HL-60 (cell line): ENCODE measurements at regions not wholly inside any gene's neighbourhood (a gene's known extent, or its start where the extent isn't known, plus 50 kb on each side); places are given as distances from the start of the nearest gene placed in this dataset.

ENCODE experiments used
- DNase-seq, 2 experiments: peaks; one replicate each; pipeline ENCODE4 v3.0.0-alpha.2; 2010 to 2020; ENCODE audit warnings: low read depth in 1 of 2, low spot score in 1 of 2
- H3K27ac ChIP-seq: fragments of 250-450 bp; sonication (Bioruptor Pico); replicated peaks from 2 replicates; pipeline ENCODE4 v1.5.1; 2020; ENCODE audit warnings: mild to moderate bottlenecking, moderate library complexity
- H3K27me3 ChIP-seq: fragments of 250-450 bp; sonication (Bioruptor Pico); 2 replicates; pipeline ENCODE4 v1.5.1; 2021; ENCODE audit warnings: mild to moderate bottlenecking, moderate library complexity; ENCODE audit not compliant: insufficient read depth, poor library complexity, severe bottlenecking
- H3K4me3 ChIP-seq: replicated peaks from 2 replicates; pipeline ENCODE4 v1.5.1; 2011; ENCODE audit warnings: mild to moderate bottlenecking, control low read depth, low read length; ENCODE audit not compliant: insufficient read depth
- CTCF ChIP-seq: IDR thresholded peaks from one replicate; pipeline ENCODE4 v1.5.1; 2011; ENCODE audit warnings: low read length, control low read depth, inconsistent platforms; ENCODE audit not compliant: insufficient read depth
- GABPA ChIP-seq: IDR thresholded peaks from 2 replicates; pipeline ENCODE4 v1.6.1; 2012; ENCODE audit warnings: low read depth
- POLR2AphosphoS5 ChIP-seq: IDR thresholded peaks from 2 replicates; pipeline ENCODE4 v1.6.1; 2012; ENCODE audit warnings: low read depth
- REST ChIP-seq: IDR thresholded peaks from 2 replicates; pipeline ENCODE4 v1.6.1; 2012; ENCODE audit warnings: low read depth; ENCODE audit not compliant: insufficient replicate concordance
- SPI1 ChIP-seq: IDR thresholded peaks from 2 replicates; pipeline ENCODE4 v1.6.1; 2012; ENCODE audit warnings: low read depth, mild to moderate bottlenecking, borderline replicate concordance

GRCh38 chr9:80893190-80893589, 796.2 kb downstream of the TLE1 start:
- Histone ChIP-seq H3K27me3 (no peaks in the 10 kb centered on the region), H3K4me3 (no peak overlapping the region), H3K27ac (no peak overlapping the region)
- no peak for DNase-seq
- no peak for TF ChIP-seq REST
- TF ChIP-seq POLR2AphosphoS5, result no peak
- no peak for TF ChIP-seq GABPA
- TF ChIP-seq CTCF, result no peak
- no peak for TF ChIP-seq SPI1

- Histone ChIP-seq H3K27me3 (no peaks in the 10 kb centered on the region), H3K27ac (no peak overlapping the region), H3K4me3 (no peak overlapping the region)
- no peak for DNase-seq
- TF ChIP-seq SPI1 (no peak), REST (no peak), POLR2AphosphoS5 (no peak), CTCF (no peak), GABPA (no peak)
Observed at GRCh38 chr9:80892703-80893102, 796.6 kb downstream of the TLE1 start.

GRCh38 chr9:80890124-80890523, 799.2 kb downstream of the TLE1 start:
- Histone ChIP-seq H3K4me3 (no peak overlapping the region), H3K27ac (no peak overlapping the region), H3K27me3 (no peaks in the 10 kb centered on the region)
- no peak for DNase-seq
- TF ChIP-seq GABPA (no peak), POLR2AphosphoS5 (no peak), REST (no peak), CTCF (no peak), SPI1 (no peak)
